ENCODE measurements at regions not wholly inside any gene's neighbourhood (a gene's known extent, or its start where the extent isn't known, plus 50 kb on each side); places are given as distances from the start of the nearest gene placed in this dataset.

DNA sequence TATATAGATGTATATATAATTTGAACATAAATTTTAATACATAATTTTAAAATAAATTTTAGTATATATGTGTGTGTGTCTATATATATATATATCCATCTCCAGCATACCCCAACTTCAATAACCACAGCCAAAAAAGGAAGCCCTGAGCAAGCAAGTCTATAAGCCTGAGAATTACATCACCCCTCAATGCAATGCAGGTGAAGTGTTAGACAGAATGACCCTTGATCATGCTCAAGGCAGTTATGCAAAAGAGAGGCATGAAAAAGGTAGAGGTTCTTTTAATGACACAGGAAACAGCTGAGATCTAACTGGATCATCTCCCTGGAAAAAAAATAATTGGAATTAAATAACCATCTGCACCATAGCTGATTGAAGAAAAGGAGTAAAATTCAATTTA, 557.9 kb upstream of the ANO5 start:
- no peak overlapping the region for H3K4me3 ChIP-seq
- intact Hi-C loops (cut with DNase I): no loop called here
- DNase-seq (ENCODE audit: low spot score): no peak
- no peaks in the 10 kb centered on the region for H3K36me3 ChIP-seq
- no peaks in the 10 kb centered on the region for H3K9me3 ChIP-seq
- H3K27me3 ChIP-seq (replicated peaks; ENCODE audit: insufficient read depth): no peaks in the 10 kb centered on the region
- H3K27ac ChIP-seq: no peak overlapping the region
- H3K4me1 ChIP-seq (replicated peaks): no peaks in the 10 kb centered on the region
- TF ChIP-seq, protein P1, sequence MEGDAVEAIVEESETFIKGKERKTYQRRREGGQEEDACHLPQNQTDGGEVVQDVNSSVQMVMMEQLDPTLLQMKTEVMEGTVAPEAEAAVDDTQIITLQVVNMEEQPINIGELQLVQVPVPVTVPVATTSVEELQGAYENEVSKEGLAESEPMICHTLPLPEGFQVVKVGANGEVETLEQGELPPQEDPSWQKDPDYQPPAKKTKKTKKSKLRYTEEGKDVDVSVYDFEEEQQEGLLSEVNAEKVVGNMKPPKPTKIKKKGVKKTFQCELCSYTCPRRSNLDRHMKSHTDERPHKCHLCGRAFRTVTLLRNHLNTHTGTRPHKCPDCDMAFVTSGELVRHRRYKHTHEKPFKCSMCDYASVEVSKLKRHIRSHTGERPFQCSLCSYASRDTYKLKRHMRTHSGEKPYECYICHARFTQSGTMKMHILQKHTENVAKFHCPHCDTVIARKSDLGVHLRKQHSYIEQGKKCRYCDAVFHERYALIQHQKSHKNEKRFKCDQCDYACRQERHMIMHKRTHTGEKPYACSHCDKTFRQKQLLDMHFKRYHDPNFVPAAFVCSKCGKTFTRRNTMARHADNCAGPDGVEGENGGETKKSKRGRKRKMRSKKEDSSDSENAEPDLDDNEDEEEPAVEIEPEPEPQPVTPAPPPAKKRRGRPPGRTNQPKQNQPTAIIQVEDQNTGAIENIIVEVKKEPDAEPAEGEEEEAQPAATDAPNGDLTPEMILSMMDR (IDR thresholded peaks at IDR 0.05): no peak
- TF ChIP-seq POLR2A (IDR thresholded peaks at IDR 0.05) (no peak), POLR2AphosphoS5 (IDR thresholded peaks at IDR 0.05) (no peak)

DNA sequence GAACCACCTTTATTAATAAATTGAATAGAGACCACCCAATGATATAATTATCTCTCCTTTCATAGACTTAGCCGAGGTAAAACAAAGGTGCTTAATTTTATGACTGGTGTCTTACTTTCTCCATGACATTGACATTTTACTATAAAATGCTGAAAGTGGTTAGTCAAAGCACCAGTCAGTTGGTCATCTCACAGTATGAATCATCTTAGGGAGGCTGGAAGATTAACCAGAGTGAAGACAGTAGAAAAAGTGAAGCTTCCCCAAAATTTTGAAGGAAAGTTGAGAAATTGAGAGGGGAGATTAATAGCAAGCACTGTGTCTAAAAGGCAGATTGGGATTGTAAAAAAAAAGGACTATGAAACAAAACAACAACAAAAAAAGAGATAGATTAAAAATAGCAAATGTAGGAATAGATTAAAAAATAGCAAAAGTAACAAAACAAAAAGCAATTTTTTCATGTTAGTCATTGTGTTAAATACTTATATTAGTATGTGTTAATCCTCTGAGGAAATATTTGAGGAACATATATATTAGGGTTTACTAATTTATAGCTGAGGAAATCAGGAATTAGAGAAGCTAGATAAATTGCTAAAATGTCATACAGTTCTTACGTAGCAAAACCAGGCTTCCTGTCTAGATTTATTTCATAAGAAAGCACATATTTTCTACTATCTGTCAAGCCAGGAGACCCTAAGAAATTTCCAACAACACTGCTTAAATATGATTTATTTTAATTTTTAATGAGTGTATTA, 557.3 kb upstream of the ANO5 start:
- H3K27me3 ChIP-seq (replicated peaks; ENCODE audit: insufficient read depth): no peaks in the 10 kb centered on the region
- 58% methylated on average over 2 of the region's 2 CpGs for WGBS
- no peaks in the 10 kb centered on the region for H3K36me3 ChIP-seq
- no peaks in the 10 kb centered on the region for H3K9me3 ChIP-seq
- TF ChIP-seq POLR2AphosphoS5 (IDR thresholded peaks at IDR 0.05): no peak
- TF ChIP-seq, protein P1 (IDR thresholded peaks at IDR 0.05): no peak
- TF ChIP-seq POLR2A (IDR thresholded peaks at IDR 0.05): no peak
- DNase-seq (ENCODE audit: low spot score): no peak
- no peaks in the 10 kb centered on the region for H3K4me1 ChIP-seq (replicated peaks)
- no peak overlapping the region for H3K4me3 ChIP-seq
- no peak overlapping the region for H3K27ac ChIP-seq
- intact Hi-C loops (cut with DNase I): no loop called here

GRCh38 chr11:21636561-21636960, 556.3 kb upstream of the ANO5 start:
- DNase-seq (ENCODE audit: low spot score): no peak
- Histone ChIP-seq H3K4me1 (replicated peaks) (no peaks in the 10 kb centered on the region), H3K36me3 (no peaks in the 10 kb centered on the region), H3K4me3 (no peak overlapping the region), H3K9me3 (no peaks in the 10 kb centered on the region), H3K27ac (no peak overlapping the region), H3K27me3 (replicated peaks; ENCODE audit: insufficient read depth) (no peaks in the 10 kb centered on the region)
- TF ChIP-seq, protein P1 (IDR thresholded peaks at IDR 0.05): no peak
- TF ChIP-seq POLR2AphosphoS5 (IDR thresholded peaks at IDR 0.05): no peak
- TF ChIP-seq POLR2A (IDR thresholded peaks at IDR 0.05): no peak
- intact Hi-C loops (cut with DNase I): no loop called here

- intact Hi-C loops (cut with DNase I): no loop called here
- Histone ChIP-seq H3K4me3 (no peak overlapping the region), H3K27me3 (replicated peaks; ENCODE audit: insufficient read depth) (no peaks in the 10 kb centered on the region), H3K4me1 (replicated peaks) (no peaks in the 10 kb centered on the region), H3K36me3 (no peaks in the 10 kb centered on the region), H3K27ac (no peak overlapping the region), H3K9me3 (no peaks in the 10 kb centered on the region)
- TF ChIP-seq, protein P1 (IDR thresholded peaks at IDR 0.05): no peak
- TF ChIP-seq POLR2A (IDR thresholded peaks at IDR 0.05) (no peak), POLR2AphosphoS5 (IDR thresholded peaks at IDR 0.05) (no peak)
- no peak for DNase-seq (ENCODE audit: low spot score)
- WGBS: 89% methylated on average over 1 of the region's 1 CpG
Observed at GRCh38 chr11:21640491-21640890, 552.4 kb upstream of the ANO5 start.

DNA sequence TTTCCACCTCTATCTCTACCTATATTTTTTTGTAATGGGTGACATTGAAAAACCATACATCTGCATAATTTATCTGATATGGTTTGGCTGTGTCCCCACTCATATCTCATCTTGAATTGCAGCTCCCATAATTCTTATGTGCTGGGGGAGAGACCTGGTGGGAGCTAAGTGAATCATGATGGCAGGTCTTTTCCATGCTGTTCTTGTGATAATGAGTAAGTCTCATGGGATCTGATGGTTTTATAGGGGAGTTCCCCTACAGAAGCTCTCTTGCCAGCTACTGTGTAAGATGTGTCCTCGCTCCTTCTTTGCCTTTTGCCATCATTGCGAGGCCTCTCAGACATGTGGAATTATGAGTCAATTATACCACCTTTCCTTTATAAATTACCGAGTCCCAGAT, 551.0 kb upstream of the ANO5 start:
- Histone ChIP-seq H3K4me3 (no peak overlapping the region), H3K9me3 (no peaks in the 10 kb centered on the region), H3K27ac (no peak overlapping the region), H3K27me3 (replicated peaks; ENCODE audit: insufficient read depth) (no peaks in the 10 kb centered on the region), H3K36me3 (no peaks in the 10 kb centered on the region), H3K4me1 (replicated peaks) (no peaks in the 10 kb centered on the region)
- intact Hi-C loops (cut with DNase I): no loop called here
- TF ChIP-seq, protein P1 (IDR thresholded peaks at IDR 0.05): no peak
- TF ChIP-seq POLR2AphosphoS5 (IDR thresholded peaks at IDR 0.05) (no peak), POLR2A (IDR thresholded peaks at IDR 0.05) (no peak)
- no peak for DNase-seq (ENCODE audit: low spot score)
- WGBS: 93% methylated on average over 3 of the region's 3 CpGs
